ENCODE measurements at regions not wholly inside any gene's neighbourhood (a gene's known extent, or its start where the extent isn't known, plus 50 kb on each side); places are given as distances from the start of the nearest gene placed in this dataset. TPM values are rescaled to one million over a fixed set of nuclear protein-coding genes. Genes with fewer than 3 reads are reported as not detected.
A peak's percentile ranks its signal among the peaks of the same experiment; 100 is the strongest.

DNA sequence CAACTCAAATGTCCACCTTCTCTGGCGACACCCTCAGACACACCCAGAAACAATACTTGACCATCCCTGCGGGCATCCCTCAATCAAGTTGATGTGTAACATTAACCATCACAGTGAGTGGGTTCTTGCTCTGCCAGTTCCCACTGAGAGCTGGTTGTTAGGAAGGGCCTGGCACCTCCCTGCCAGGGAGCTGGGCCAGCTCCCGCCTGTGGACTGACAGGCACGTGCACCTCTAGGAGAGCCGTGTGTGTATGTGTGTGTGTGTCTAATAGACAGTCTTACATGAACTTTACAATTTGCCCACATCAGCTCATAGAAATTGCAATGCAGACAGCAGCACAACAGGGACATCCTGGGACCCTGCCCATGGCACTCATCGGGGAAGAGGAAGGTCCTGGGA, 298.7 kb downstream of the SHANK2 start:
- no peak for ATAC-seq (ENCODE audit: insufficient read depth, low FRiP score)

DNA sequence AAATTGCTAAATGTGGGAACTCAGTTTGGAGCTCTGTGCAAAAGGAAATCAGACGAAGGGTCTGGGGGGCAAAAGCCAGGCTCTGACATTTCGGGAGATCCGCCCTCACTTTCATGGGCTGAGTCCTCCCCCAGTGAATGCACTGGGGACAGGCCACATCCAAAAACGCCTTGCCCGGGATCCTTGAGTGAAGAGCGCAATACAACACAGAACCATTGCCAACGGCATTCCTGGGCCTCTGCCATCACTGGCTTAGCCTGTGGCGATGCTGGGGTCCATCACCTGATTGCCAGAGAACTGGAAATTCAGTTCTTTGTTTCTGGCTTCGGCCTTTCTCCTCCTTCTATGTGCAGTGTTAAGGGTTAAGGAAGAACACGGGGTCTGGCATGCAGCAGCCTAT, 297.9 kb downstream of the SHANK2 start:
- no peak for DNase-seq
- H3K9me3 ChIP-seq (ENCODE audit: control insufficient read depth in 4 of 4, insufficient read depth in 3 of 4, low read length in 3 of 4) = no peaks in the 10 kb centered on the region
- no peak overlapping the region for H3K4me3 ChIP-seq
- H3K9ac ChIP-seq (ENCODE audit: insufficient read depth in 1 of 2, low read length in 2 of 2) = no peak overlapping the region
- no peak for ATAC-seq (ENCODE audit: insufficient read depth, low FRiP score)
- H3K27ac ChIP-seq (ENCODE audit: low read depth in 1 of 2, low read length in 1 of 2) = no peak overlapping the region
- 85% methylated on average over 10 of the region's 10 CpGs for WGBS, 2 donors
- H3K4me1 ChIP-seq (ENCODE audit: control insufficient read depth in 5 of 5, insufficient read depth in 5 of 5, low read length in 5 of 5) = no peaks in the 10 kb centered on the region
- no peaks in the 10 kb centered on the region for H3K27me3 ChIP-seq (ENCODE audit: control insufficient read depth in 3 of 3, insufficient read depth in 3 of 3, low read length in 2 of 3)
- no peaks in the 10 kb centered on the region for H3K36me3 ChIP-seq (ENCODE audit: control insufficient read depth in 4 of 4, insufficient read depth in 4 of 4, low read length in 4 of 4)
- TF ChIP-seq, protein P1, sequence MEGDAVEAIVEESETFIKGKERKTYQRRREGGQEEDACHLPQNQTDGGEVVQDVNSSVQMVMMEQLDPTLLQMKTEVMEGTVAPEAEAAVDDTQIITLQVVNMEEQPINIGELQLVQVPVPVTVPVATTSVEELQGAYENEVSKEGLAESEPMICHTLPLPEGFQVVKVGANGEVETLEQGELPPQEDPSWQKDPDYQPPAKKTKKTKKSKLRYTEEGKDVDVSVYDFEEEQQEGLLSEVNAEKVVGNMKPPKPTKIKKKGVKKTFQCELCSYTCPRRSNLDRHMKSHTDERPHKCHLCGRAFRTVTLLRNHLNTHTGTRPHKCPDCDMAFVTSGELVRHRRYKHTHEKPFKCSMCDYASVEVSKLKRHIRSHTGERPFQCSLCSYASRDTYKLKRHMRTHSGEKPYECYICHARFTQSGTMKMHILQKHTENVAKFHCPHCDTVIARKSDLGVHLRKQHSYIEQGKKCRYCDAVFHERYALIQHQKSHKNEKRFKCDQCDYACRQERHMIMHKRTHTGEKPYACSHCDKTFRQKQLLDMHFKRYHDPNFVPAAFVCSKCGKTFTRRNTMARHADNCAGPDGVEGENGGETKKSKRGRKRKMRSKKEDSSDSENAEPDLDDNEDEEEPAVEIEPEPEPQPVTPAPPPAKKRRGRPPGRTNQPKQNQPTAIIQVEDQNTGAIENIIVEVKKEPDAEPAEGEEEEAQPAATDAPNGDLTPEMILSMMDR (IDR thresholded peaks at IDR 0.05; ENCODE audit: control extremely low read depth, extremely low read depth) = no peak

More for the DNA sequence above, 298.7 kb downstream of the SHANK2 start:
- no peak overlapping the region for H3K9ac ChIP-seq (ENCODE audit: insufficient read depth in 1 of 2, low read length in 2 of 2)
- DNase-seq = no peak
- H3K27ac ChIP-seq (ENCODE audit: low read depth in 1 of 2, low read length in 1 of 2) = no peak overlapping the region
- 78 to 89% methylated on average over 6 of the region's 6 CpGs for WGBS, 2 donors
- TF ChIP-seq, protein P1 (IDR thresholded peaks at IDR 0.05; ENCODE audit: control extremely low read depth, extremely low read depth) = no peak
- H3K4me3 ChIP-seq = no peak overlapping the region
- no peaks in the 10 kb centered on the region for H3K36me3 ChIP-seq (ENCODE audit: control insufficient read depth in 4 of 4, insufficient read depth in 4 of 4, low read length in 4 of 4)
- no peaks in the 10 kb centered on the region for H3K27me3 ChIP-seq (ENCODE audit: control insufficient read depth in 3 of 3, insufficient read depth in 3 of 3, low read length in 2 of 3)
- no peaks in the 10 kb centered on the region for H3K4me1 ChIP-seq (ENCODE audit: control insufficient read depth in 5 of 5, insufficient read depth in 5 of 5, low read length in 5 of 5)
- H3K9me3 ChIP-seq (ENCODE audit: control insufficient read depth in 4 of 4, insufficient read depth in 3 of 4, low read length in 3 of 4) = no peaks in the 10 kb centered on the region

Small RNA genes in the stretch of these regions (small RNA-seq; reads per million reads assigned to genes)
- 0.37 reads per million, percentile 46 among the genes with 10 or more reads in this experiment for gene MIR3664 (ENCODE audit: low replicate concordance)
- not detected for gene RF00019 (ENCODE audit: low replicate concordance)

Measured in lung (tissue), 12 donors.